Sigmoid colon (tissue), 3 donors: ENCODE measurements at regions not wholly inside any gene's neighbourhood (a gene's known extent, or its start where the extent isn't known, plus 50 kb on each side); places are given as distances from the start of the nearest gene placed in this dataset.

ENCODE experiments used
- CTCF ChIP-seq, 4 experiments: fragments of 450-650 bp in 3 of 4; fragments of 200-600 bp in 1 of 4; IDR thresholded peaks; one replicate each; pipeline ENCODE4 v1.5.1; 2016 to 2019; ENCODE audit warnings: antibody characterized with exemption in 4 of 4, mild to moderate bottlenecking in 3 of 4, moderate library complexity in 2 of 4
- POLR2A ChIP-seq, 2 donors: fragments of 450-650 bp; IDR thresholded peaks; one replicate each; pipeline ENCODE4 v1.6.1; 2016; ENCODE audit warnings: antibody characterized with exemption in 2 of 2, mild to moderate bottlenecking in 2 of 2, moderate library complexity in 2 of 2

- TF ChIP-seq POLR2A (IDR thresholded peaks at IDR 0.05) (no peak), CTCF (IDR thresholded peaks at IDR 0.05) (no peak)
Measured at GRCh38 chr3:38940394-38940793, 111.3 kb downstream of the SCN11A start.
